ENCODE measurements at regions not wholly inside any gene's neighbourhood (a gene's known extent, or its start where the extent isn't known, plus 50 kb on each side); places are given as distances from the start of the nearest gene placed in this dataset.

GRCh38 chr9:82716821-82717220 lies 346.1 kb downstream of the RASEF start:
- Histone ChIP-seq H3K23me2 (ENCODE audit: insufficient read length, low read depth, low read length, poor library complexity, severe bottlenecking) (no peaks in the 10 kb centered on the region), H3K56ac (ENCODE audit: insufficient read length, low read depth, low read length) (no peak overlapping the region), H2AFZ (ENCODE audit: low read length) (no peak overlapping the region), H3K9ac (ENCODE audit: extremely low read depth, insufficient read length, low read length) (no peak overlapping the region), H3T11ph (ENCODE audit: low read length) (no peak overlapping the region), H2BK15ac (ENCODE audit: low read depth, low read length) (no peak overlapping the region), H3K79me1 (ENCODE audit: insufficient read depth, low read depth, low read length, poor library complexity, severe bottlenecking) (no peaks in the 10 kb centered on the region), H3K27me3 (ENCODE audit: insufficient read depth, low read length) (no peaks in the 10 kb centered on the region), H3K23ac (ENCODE audit: insufficient read length, low read depth, low read length) (no peak overlapping the region), H4K5ac (ENCODE audit: insufficient read length, low read depth, low read length) (no peak overlapping the region), H4K20me1 (ENCODE audit: control insufficient read depth, insufficient read depth, insufficient read length) (no peaks in the 10 kb centered on the region), H4K8ac (replicated peaks; ENCODE audit: insufficient read length, low read depth, low read length) (no peak overlapping the region), H3K27ac (ENCODE audit: insufficient read length, low read depth, low read length) (no peak overlapping the region), H2BK5ac (ENCODE audit: insufficient read length, low read length) (no peak overlapping the region), H3K14ac (ENCODE audit: insufficient read depth, low read length) (no peak overlapping the region), H3K9me3 (ENCODE audit: control insufficient read depth, low read depth, low read length) (peaks cover 7% of the 10 kb centered on the region), H3K4ac (ENCODE audit: low read depth, low read length) (no peak overlapping the region), H2AK5ac (ENCODE audit: insufficient read length, low read length) (no peak overlapping the region), H3K79me2 (ENCODE audit: insufficient read depth, low read length) (no peaks in the 10 kb centered on the region), H3K4me1 (ENCODE audit: insufficient read depth, low read length) (no peaks in the 10 kb centered on the region), H4K91ac (ENCODE audit: insufficient read length, low read depth, low read length) (no peak overlapping the region), H2BK12ac (ENCODE audit: insufficient read length, low read depth, low read length) (no peak overlapping the region), H2BK20ac (ENCODE audit: low read depth, low read length, poor library complexity, severe bottlenecking) (no peak overlapping the region), H3K18ac (ENCODE audit: insufficient read length, low read depth, low read length) (no peak overlapping the region), H2BK120ac (ENCODE audit: low read depth, low read length, poor library complexity, severe bottlenecking) (no peak overlapping the region), H3K4me2 (ENCODE audit: insufficient read depth, insufficient read length, low read length) (no peak overlapping the region)
- no peak for TF ChIP-seq CTCF (conservative IDR thresholded peaks at IDR 0.05)
- no CpG with 5 or more reads among the region's 2 CpGs for WGBS (ENCODE audit: extremely low coverage, insufficient read length, low lambda C conversion rate)
- Mint-ChIP-seq H3K4me3 (no peak overlapping the region), H3K27me3 (ENCODE audit: low read depth) (no peaks in the 10 kb centered on the region; the same call in none of the 2 replicates), H3K27ac (no peak overlapping the region), H3K4me1 (peaks cover 17 to 19% of the 10 kb centered on the region in 2 experiments), H3K9me3 (peaks cover 12 to 18% of the 10 kb centered on the region in 2 experiments; a peak in 4 of 5 replicates), H3K36me3 (ENCODE audit: insufficient read depth in 1 of 3, low read depth in 3 of 3) (peaks cover 6 to 20% (median 12%) of the 10 kb centered on the region in 3 experiments)
- no peak for DNase-seq
